Trophoblast cell (in vitro differentiated cells and primary cell): ENCODE measurements at regions not wholly inside any gene's neighbourhood (a gene's known extent, or its start where the extent isn't known, plus 50 kb on each side); places are given as distances from the start of the nearest gene placed in this dataset.
"Not testable (repeated sequence)": the region's sequence is repeated elsewhere in the genome, so short reads cannot be mapped to it uniquely, and the experiment has no call there.

ENCODE experiments used
- DNase-seq, 2 donors: peaks; one replicate each; pipeline ENCODE4 v3.0.0-alpha.2; 2016
- H2AFZ ChIP-seq: 2 replicates; pipeline ENCODE4 v1.6.1; 2013; ENCODE audit warnings: low read length, moderate library complexity, mild to moderate bottlenecking; ENCODE audit not compliant: insufficient read depth, poor library complexity
- H2AK5ac ChIP-seq: 2 replicates; pipeline ENCODE4 v1.6.1; 2013; ENCODE audit warnings: mild to moderate bottlenecking, low read length
- H2BK120ac ChIP-seq: 2 replicates; pipeline ENCODE4 v1.6.1; 2013; ENCODE audit warnings: low read length, mild to moderate bottlenecking, moderate library complexity; ENCODE audit not compliant: insufficient read depth, poor library complexity
- H2BK12ac ChIP-seq: 2 replicates; pipeline ENCODE4 v1.6.1; 2013; ENCODE audit warnings: mild to moderate bottlenecking, low read length, moderate library complexity
- H2BK5ac ChIP-seq: 2 replicates; pipeline ENCODE4 v1.6.1; 2013; ENCODE audit warnings: low read length, low read depth, moderate library complexity, mild to moderate bottlenecking; ENCODE audit not compliant: poor library complexity
- H3K14ac ChIP-seq: 2 replicates; pipeline ENCODE4 v1.6.1; 2013; ENCODE audit warnings: mild to moderate bottlenecking, low read length
- H3K18ac ChIP-seq: 2 replicates; pipeline ENCODE4 v1.6.1; 2013; ENCODE audit warnings: mild to moderate bottlenecking, low read length
- H3K23ac ChIP-seq: 2 replicates; pipeline ENCODE4 v1.6.1; 2013; ENCODE audit warnings: low read length
- H3K27ac ChIP-seq: 2 replicates; pipeline ENCODE4 v1.5.1; 2013; ENCODE audit warnings: low read depth, mild to moderate bottlenecking, inconsistent platforms, low read length, moderate library complexity
- H3K27me3 ChIP-seq: 2 replicates; pipeline ENCODE4 v1.6.1; 2013; ENCODE audit warnings: inconsistent platforms, mild to moderate bottlenecking, low read length, moderate library complexity; ENCODE audit not compliant: insufficient read depth
- H3K36me3 ChIP-seq, 2 experiments: 1 replicate in 1 of 2; 2 replicates in 1 of 2; pipeline ENCODE4 v1.6.1; 2013; ENCODE audit warnings: low read length in 2 of 2, mild to moderate bottlenecking in 2 of 2, moderate library complexity in 1 of 2; ENCODE audit not compliant: insufficient read depth in 2 of 2, control insufficient read depth in 1 of 2
- H3K4ac ChIP-seq: 2 replicates; pipeline ENCODE4 v1.6.1; 2013; ENCODE audit warnings: low read depth, mild to moderate bottlenecking, low read length, moderate library complexity
- H3K4me1 ChIP-seq, 2 experiments: 1 replicate in 1 of 2; 2 replicates in 1 of 2; pipeline ENCODE4 v1.6.1; 2013; ENCODE audit warnings: low read length in 2 of 2, mild to moderate bottlenecking in 2 of 2, moderate library complexity in 1 of 2; ENCODE audit not compliant: insufficient read depth in 2 of 2, control insufficient read depth in 1 of 2
- H3K4me2 ChIP-seq: 2 replicates; pipeline ENCODE4 v1.6.1; 2013; ENCODE audit warnings: inconsistent platforms, mild to moderate bottlenecking, low read length, moderate library complexity
- H3K4me3 ChIP-seq: 2 replicates; pipeline ENCODE4 v1.5.1; 2013; ENCODE audit warnings: mild to moderate bottlenecking, low read depth, low read length, inconsistent platforms
- H3K79me1 ChIP-seq: one replicate; pipeline ENCODE4 v1.6.1; 2013; ENCODE audit warnings: low read length
- H3K79me2 ChIP-seq: 2 replicates; pipeline ENCODE4 v1.6.1; 2013; ENCODE audit warnings: low read length, mild to moderate bottlenecking; ENCODE audit not compliant: control insufficient read depth, insufficient read depth, poor library complexity
- H3K9ac ChIP-seq: 2 replicates; pipeline ENCODE4 v1.6.1; 2013; ENCODE audit warnings: mild to moderate bottlenecking, low read length
- H3K9me3 ChIP-seq: 2 replicates; pipeline ENCODE4 v1.6.1; 2013; ENCODE audit warnings: low read depth, mild to moderate bottlenecking, control low read depth, inconsistent platforms, low read length; ENCODE audit not compliant: insufficient read depth
- H4K12ac ChIP-seq: 2 replicates; pipeline ENCODE4 v1.6.1; 2013; ENCODE audit warnings: low read depth, mild to moderate bottlenecking, low read length, moderate library complexity
- H4K8ac ChIP-seq: 2 replicates; pipeline ENCODE4 v1.6.1; 2013; ENCODE audit warnings: low read depth, mild to moderate bottlenecking, low read length, moderate library complexity
- H4K91ac ChIP-seq: one replicate; pipeline ENCODE4 v1.6.1; 2013; ENCODE audit warnings: low read depth, mild to moderate bottlenecking, low read length, moderate library complexity
- WGBS: extraction: QIAGEN DNeasy Blood & Tissue Kit; methylation state at CpG from one replicate; pipeline ENCODE4 v1.1.7; 2013; ENCODE audit warnings: missing lambda C conversion rate; ENCODE audit not compliant: insufficient read length, insufficient coverage; ENCODE audit errors: extremely low coverage; 5-methylcytosine and 5-hydroxymethylcytosine counted together

- no CpG with 5 or more reads among the region's 1 CpG for whole genome bisulfite sequencing
- H2BK12ac ChIP-seq: no peak overlapping the region
These were observed 752.7 kb upstream of the MGAT4C start for GRCh38 chr12:87008785-87009384.

DNA sequence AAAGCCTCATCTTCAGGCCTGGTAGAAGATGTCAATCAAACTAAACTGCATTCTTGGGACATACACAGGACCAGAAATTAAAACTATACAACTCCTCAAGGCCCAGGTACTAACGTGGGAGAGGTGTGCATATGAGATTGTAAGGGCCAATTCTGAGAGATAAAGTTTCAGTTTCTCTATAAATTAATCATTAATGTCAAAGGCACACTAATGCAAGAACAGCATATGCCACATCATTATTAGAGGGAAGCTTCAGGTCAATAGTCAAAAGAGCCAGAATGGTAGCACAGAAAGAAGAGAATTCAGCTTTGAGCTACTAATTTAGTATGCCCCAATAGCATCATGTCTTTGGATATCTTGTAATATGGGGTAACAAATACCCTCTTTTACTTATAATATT lies 744.9 kb upstream of the MGAT4C start:
- Histone ChIP-seq H3K4me3 (no peak overlapping the region), H2BK12ac (no peak overlapping the region), H3K27ac (no peak overlapping the region), H4K91ac (no peak overlapping the region), H2AK5ac (no peak overlapping the region), H2BK5ac (no peak overlapping the region), H3K23ac (no peak overlapping the region), H3K79me2 (no peaks in the 10 kb centered on the region), H3K79me1 (no peaks in the 10 kb centered on the region), H2BK120ac (no peak overlapping the region), H3K4me1 (no peaks in the 10 kb centered on the region), H3K4me2 (no peak overlapping the region), H3K36me3 (no peaks in the 10 kb centered on the region), H2AFZ (no peak overlapping the region), H4K8ac (no peak overlapping the region), H3K14ac (no peak overlapping the region), H3K27me3 (no peaks in the 10 kb centered on the region), H4K12ac (no peak overlapping the region), H3K9ac (no peak overlapping the region), H3K18ac (no peak overlapping the region), H3K9me3 (peaks cover 3% of the 10 kb centered on the region), H3K4ac (no peak overlapping the region)
- no CpG with 5 or more reads among the region's 1 CpG for WGBS
- no peak for DNase-seq

More at GRCh38 chr12:87008785-87009384, 752.7 kb upstream of the MGAT4C start:
- Histone ChIP-seq H3K23ac (no peak overlapping the region), H3K9me3 (no peaks in the 10 kb centered on the region), H4K12ac (no peak overlapping the region), H3K36me3 (no peaks in the 10 kb centered on the region), H3K27ac (no peak overlapping the region), H3K4me2 (no peak overlapping the region), H2BK5ac (no peak overlapping the region), H2AK5ac (no peak overlapping the region), H4K91ac (no peak overlapping the region), H3K9ac (no peak overlapping the region), H3K18ac (no peak overlapping the region), H3K4me1 (no peaks in the 10 kb centered on the region), H3K79me1 (no peaks in the 10 kb centered on the region), H3K4me3 (no peak overlapping the region), H3K27me3 (no peaks in the 10 kb centered on the region), H3K79me2 (no peaks in the 10 kb centered on the region), H4K8ac (no peak overlapping the region), H2AFZ (no peak overlapping the region), H3K4ac (no peak overlapping the region), H2BK120ac (no peak overlapping the region), H3K14ac (no peak overlapping the region)
- no peak for DNase-seq

GRCh38 chr12:86985298-86985697 lies 729.1 kb upstream of the MGAT4C start:
- Histone ChIP-seq H3K23ac (no peak overlapping the region), H2AFZ (no peak overlapping the region), H3K79me1 (no peaks in the 10 kb centered on the region), H4K91ac (no peak overlapping the region), H3K27me3 (no peaks in the 10 kb centered on the region), H3K27ac (no peak overlapping the region), H2BK12ac (no peak overlapping the region), H3K9ac (no peak overlapping the region), H3K18ac (no peak overlapping the region), H3K4me1 (no peaks in the 10 kb centered on the region), H3K9me3 (no peaks in the 10 kb centered on the region), H2AK5ac (no peak overlapping the region), H3K4me3 (no peak overlapping the region), H4K12ac (no peak overlapping the region), H3K36me3 (no peaks in the 10 kb centered on the region), H3K4me2 (no peak overlapping the region), H4K8ac (no peak overlapping the region), H3K79me2 (no peaks in the 10 kb centered on the region), H2BK120ac (no peak overlapping the region), H3K4ac (no peak overlapping the region), H3K14ac (no peak overlapping the region), H2BK5ac (no peak overlapping the region)
- no peak for DNase-seq
- no CpG with 5 or more reads among the region's 4 CpGs for WGBS

GRCh38 chr12:86970595-86970994 lies 714.4 kb upstream of the MGAT4C start:
- not testable (repeated sequence) for H3K18ac ChIP-seq, H2BK5ac ChIP-seq, H2BK120ac ChIP-seq, H3K4me3 ChIP-seq, H4K8ac ChIP-seq, H4K12ac ChIP-seq, H3K23ac ChIP-seq, H3K36me3 ChIP-seq, H3K4me1 ChIP-seq, H3K79me2 ChIP-seq, H3K79me1 ChIP-seq, H3K4me2 ChIP-seq, H3K4ac ChIP-seq, H3K27ac ChIP-seq, H2BK12ac ChIP-seq, H3K27me3 ChIP-seq, H3K14ac ChIP-seq, H2AK5ac ChIP-seq, H3K9me3 ChIP-seq, H3K9ac ChIP-seq, DNase-seq, H4K91ac ChIP-seq, H2AFZ ChIP-seq
- WGBS: no CpG with 5 or more reads among the region's 7 CpGs
